CD4-positive, alpha-beta T cell treated with Interleukin-17A for 4 hours (primary cell): ENCODE measurements at regions not wholly inside any gene's neighbourhood (a gene's known extent, or its start where the extent isn't known, plus 50 kb on each side); places are given as distances from the start of the nearest gene placed in this dataset.

Experiments used
- DNase-seq: peaks from one replicate; pipeline ENCODE4 v3.0.0-alpha.2; 2020; ENCODE audit warnings: mixed read lengths

GRCh38 chr20:24049081-24049480 lies 60.5 kb upstream of the GGTLC1 start:
- no peak for DNase-seq

DNA sequence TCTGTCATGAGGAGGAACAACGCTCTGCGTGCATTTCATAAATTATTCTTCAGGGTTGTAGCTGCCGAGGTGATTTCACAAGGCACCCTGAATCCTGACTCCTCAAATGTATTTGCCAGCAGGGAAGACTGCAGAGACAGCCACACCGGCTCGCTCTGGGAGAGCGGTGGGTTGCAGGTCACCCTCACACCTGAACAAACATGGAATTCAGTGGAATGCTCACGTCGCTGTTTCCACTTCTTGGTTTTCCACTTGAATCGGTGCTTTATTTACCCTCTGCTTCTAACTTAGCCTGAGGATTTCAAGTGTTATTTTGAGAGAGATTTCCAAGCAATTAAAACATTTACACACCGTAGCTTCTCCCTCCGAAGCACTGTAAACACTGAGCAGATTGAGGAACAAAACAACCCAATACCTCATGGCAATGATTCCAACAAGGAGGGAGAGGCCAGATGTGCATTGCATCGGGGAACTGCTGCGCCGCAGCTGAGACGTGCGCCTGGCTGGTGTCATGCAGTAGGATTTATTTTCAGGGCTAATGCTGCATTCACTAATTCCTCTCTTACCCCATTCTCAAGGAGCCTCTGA lies 59.5 kb upstream of the GGTLC1 start:
- DNase-seq: no peak

GRCh38 chr20:24046888-24047287 lies 58.3 kb upstream of the GGTLC1 start:
- no peak for DNase-seq

DNA sequence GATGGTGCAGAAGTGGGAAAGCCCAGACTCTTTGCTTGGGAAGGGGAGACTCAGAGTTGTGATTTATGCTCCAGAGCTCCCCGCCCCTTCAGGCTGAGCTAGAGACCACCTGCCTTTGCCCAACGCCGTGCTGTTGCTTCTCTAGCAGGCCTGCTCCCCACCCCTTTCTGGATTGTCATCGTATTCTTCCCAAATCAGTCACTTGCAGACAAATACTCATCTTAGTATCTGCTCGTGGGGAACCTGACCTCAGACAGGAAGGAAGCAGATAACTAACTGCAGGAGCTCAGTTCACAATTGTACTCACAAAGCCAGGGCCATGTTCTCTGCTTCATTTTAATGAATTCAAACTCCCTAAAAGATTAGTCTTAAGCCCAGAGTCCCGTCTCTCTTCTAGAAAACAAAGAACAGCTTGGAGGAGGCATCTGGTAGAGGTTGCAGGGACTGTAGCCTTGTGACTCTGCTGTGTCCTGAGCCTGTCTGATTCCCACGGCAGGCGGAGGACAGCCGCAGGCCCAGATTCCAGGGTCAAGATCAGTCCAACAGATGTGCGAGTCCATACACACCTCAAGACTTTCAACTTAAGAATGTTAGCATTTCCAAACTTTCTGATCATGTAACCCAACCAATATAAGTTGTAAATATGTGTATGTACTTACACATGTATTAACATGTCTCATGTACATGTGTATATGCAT lies 57.2 kb upstream of the GGTLC1 start:
- peak; percentile 49 for DNase-seq

DNA sequence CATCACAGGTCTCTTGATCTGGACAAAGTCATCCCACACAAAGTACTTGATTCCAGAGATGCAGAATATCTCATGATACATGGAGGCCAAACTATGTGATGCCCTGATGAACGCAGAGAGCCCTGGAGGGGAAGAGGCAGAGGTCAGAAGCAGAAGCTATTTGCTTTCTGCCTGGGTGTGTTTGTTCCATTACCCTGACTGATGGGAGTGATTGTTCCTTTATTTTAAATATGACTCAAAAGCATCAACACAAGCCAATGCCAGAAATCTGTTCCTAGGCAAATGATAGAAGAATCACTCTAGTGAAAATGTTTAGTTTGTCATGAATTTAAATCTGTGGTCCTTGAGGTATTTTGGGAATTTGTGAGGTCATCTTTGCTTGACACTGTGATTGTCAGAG lies 54.7 kb upstream of the GGTLC1 start:
- DNase-seq: no peak

GRCh38 chr20:24042646-24043045 lies 54.1 kb upstream of the GGTLC1 start:
- DNase-seq: no peak

DNA sequence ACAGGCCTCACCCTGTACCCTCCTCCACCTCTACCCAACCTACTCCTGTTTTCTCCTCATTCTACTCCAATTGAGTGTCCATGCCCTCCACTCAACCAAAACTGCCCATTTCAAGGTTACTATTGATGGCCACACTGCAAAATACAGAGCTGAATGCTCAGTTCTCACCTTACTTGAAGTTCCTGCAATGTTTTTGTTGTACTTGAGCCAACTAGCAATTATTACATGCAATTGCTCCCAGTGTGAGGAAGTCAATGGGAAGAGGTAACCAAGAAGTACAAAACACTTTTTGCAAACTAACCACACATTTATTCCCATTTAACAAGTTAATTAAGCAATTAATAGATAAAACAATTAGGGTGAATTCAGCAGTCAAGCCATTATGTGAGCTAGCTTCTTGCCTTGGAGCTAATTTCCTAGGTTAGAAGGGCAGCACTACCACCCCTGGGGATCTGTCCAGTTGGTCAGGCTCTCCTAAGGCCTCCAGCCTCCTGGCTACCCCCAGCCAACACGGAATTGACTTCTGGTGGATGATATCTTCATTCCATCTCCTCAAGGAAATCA lies 52.4 kb upstream of the GGTLC1 start:
- DNase-seq: no peak

DNA sequence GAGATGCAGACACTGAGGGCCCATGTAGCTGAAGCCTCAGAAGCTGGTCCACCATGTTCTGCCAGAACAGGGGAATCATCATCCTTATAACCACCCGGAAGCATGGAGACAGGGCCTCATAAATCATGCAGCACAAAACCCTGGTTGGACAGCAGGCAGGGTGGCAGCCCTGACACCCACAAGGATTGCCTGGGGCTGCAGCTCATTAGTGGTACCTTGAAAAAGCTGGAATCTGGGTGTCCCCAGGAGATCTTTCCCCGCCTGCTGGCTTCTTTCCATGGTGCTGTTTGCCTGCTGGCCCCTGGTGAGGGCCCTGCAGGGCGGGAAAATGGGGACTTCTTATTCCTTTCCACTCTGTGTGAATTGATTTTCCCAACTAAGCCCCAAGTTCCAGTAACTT lies 50.6 kb upstream of the GGTLC1 start:
- DNase-seq: no peak
